ENCODE measurements at regions not wholly inside any gene's neighbourhood (a gene's known extent, or its start where the extent isn't known, plus 50 kb on each side); places are given as distances from the start of the nearest gene placed in this dataset.

GRCh38 chr6:2410656-2411380, 165.4 kb upstream of the GMDS start:
- TF ChIP-seq EZH2 (IDR thresholded peaks at IDR 0.05; ENCODE audit: borderline replicate concordance) (no peak), CTCF (IDR thresholded peaks at IDR 0.05; ENCODE audit: poor library complexity) (no peak)

All from hepatocyte (in vitro differentiated cells).